Activated CD4-positive, alpha-beta T cell treated with anti-CD3 and anti-CD28 coated beads, Interleukin-2, amount 50 U/mL, for 48 hours (primary cell): ENCODE measurements at regions not wholly inside any gene's neighbourhood (a gene's known extent, or its start where the extent isn't known, plus 50 kb on each side); places are given as distances from the start of the nearest gene placed in this dataset.

Experiments
- DNase-seq, 2 experiments: peaks; one replicate each; pipeline ENCODE4 v3.0.0-alpha.2; 2020

- no peak for DNase-seq
Observed at GRCh38 chr13:107130566-107130965, 562.6 kb upstream of the ARGLU1 start.

GRCh38 chr13:107124730-107125129, 556.8 kb upstream of the ARGLU1 start:
- DNase-seq = no peak

- no peak for DNase-seq
Observed at GRCh38 chr13:107124129-107124718, 556.3 kb upstream of the ARGLU1 start.

- no peak for DNase-seq
Observed at GRCh38 chr13:107121793-107122192, 553.9 kb upstream of the ARGLU1 start.

- no peak for DNase-seq
Observed at GRCh38 chr13:107119989-107120881, 552.3 kb upstream of the ARGLU1 start.

- DNase-seq = no peak
Observed at GRCh38 chr13:107118506-107118905, 550.6 kb upstream of the ARGLU1 start.

- DNase-seq = no peak
Observed at GRCh38 chr13:107117327-107118012, 549.5 kb upstream of the ARGLU1 start.

- DNase-seq = no peak
Observed at GRCh38 chr13:107113387-107113786, 545.5 kb upstream of the ARGLU1 start.

- DNase-seq = no peak
Observed at GRCh38 chr13:107111248-107111647, 543.3 kb upstream of the ARGLU1 start.

- no peak for DNase-seq
Observed at GRCh38 chr13:107104631-107105030, 536.7 kb upstream of the ARGLU1 start.

GRCh38 chr13:107102676-107103075, 534.7 kb upstream of the ARGLU1 start:
- no peak for DNase-seq

GRCh38 chr13:107099661-107100060, 531.7 kb upstream of the ARGLU1 start:
- no peak for DNase-seq

GRCh38 chr13:107097916-107098315, 530.0 kb upstream of the ARGLU1 start:
- DNase-seq = no peak

- no peak for DNase-seq
Observed at GRCh38 chr13:107095876-107096275, 527.9 kb upstream of the ARGLU1 start.

- no peak for DNase-seq
Observed at GRCh38 chr13:107091861-107092260, 523.9 kb upstream of the ARGLU1 start.

- no peak for DNase-seq
Observed at GRCh38 chr13:107091428-107091827, 523.5 kb upstream of the ARGLU1 start.

- no peak for DNase-seq
Observed at GRCh38 chr13:107088061-107088460, 520.1 kb upstream of the ARGLU1 start.

GRCh38 chr13:107079423-107080049, 511.6 kb upstream of the ARGLU1 start:
- DNase-seq = no peak

GRCh38 chr13:107078229-107078765, 510.4 kb upstream of the ARGLU1 start:
- no peak for DNase-seq

GRCh38 chr13:107076801-107077200, 508.9 kb upstream of the ARGLU1 start:
- DNase-seq = no peak

GRCh38 chr13:107075576-107075975, 507.6 kb upstream of the ARGLU1 start:
- no peak for DNase-seq

GRCh38 chr13:107070792-107071191, 502.9 kb upstream of the ARGLU1 start:
- DNase-seq = no peak
